HT1080 (cell line): ENCODE measurements at regions not wholly inside any gene's neighbourhood (a gene's known extent, or its start where the extent isn't known, plus 50 kb on each side); places are given as distances from the start of the nearest gene placed in this dataset.
"Not testable (repeated sequence)": the region's sequence is repeated elsewhere in the genome, so short reads cannot be mapped to it uniquely, and the experiment has no call there.

Experiments
- DNase-seq: peaks from one replicate; pipeline ENCODE4 v3.0.0-alpha.2; 2015; ENCODE audit warnings: low read depth

DNA sequence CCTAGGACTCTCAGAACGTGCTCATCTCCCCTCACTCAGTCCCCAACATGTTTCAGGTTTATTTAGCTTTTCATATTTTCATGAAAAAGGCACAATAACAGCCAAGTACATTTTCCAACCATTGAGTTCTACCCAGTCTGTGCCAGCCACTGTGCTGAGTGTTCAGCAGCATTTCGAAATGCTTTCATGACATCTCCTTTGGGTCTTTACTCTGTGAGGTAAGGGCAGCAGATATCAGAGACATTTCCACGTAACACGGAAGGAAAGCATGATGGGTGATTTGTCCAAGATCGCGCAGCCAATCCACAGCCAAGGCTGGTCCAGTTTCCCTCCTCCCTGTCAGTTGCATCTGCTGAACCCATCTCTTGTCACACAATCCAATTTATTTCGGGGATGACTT is 192.6 kb upstream of the IRF2BP2 start:
- not testable (repeated sequence) for DNase-seq

- DNase-seq = not testable (repeated sequence)
These were observed 191.7 kb upstream of the IRF2BP2 start for GRCh38 chr1:234801636-234802035.

- not testable (repeated sequence) for DNase-seq
These were observed 191.2 kb upstream of the IRF2BP2 start for GRCh38 chr1:234801147-234801546.

GRCh38 chr1:234800563-234800962 is 190.6 kb upstream of the IRF2BP2 start:
- DNase-seq = not testable (repeated sequence)

DNA sequence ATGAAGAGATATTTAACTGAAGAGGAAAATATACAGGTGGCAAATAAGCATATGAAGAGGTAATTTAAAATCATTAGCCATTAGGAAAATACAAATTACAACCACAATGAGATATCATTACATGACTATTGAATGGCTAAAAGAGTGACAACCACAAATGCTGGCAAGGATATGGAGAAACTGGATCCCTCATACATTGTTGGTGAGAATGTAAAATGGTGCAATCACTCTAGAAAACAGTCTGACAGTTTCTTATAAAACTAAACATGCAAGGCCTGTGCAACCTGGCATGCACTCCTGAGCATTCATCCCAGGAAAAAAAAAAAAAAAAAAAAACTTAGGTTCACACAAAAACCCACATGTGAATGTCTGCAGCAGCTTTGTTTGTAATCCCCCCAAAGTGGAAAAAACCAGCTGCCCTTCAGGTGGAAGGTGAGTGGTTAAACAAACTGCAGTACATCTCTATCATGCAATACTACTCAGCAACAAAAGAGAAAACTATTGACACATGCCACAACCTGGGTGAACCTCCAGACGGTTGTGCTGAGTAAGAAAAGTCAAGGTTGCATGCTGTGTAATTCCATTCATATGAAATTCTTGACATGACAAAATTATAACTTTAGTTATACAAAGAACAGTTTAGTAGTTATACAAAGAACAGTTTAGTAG is 189.2 kb upstream of the IRF2BP2 start:
- not testable (repeated sequence) for DNase-seq

GRCh38 chr1:234797216-234797615 is 187.2 kb upstream of the IRF2BP2 start:
- DNase-seq = not testable (repeated sequence)

DNA sequence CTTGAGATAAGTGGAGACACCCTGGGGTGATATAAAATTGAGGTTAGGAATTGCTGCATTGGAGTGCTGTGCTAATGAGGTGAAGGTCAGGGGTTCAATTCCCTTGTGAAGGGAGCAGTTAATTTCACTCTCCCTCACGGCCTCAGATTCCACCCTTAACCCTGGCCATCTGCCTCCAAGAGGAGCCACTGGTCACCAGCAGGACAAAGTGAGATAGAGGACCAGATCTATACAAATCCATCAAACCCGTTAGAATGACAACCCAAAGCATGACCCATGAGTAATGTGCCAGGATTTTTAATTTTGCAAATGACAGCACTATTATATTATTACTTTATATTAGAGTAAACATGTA is 186.4 kb upstream of the IRF2BP2 start:
- not testable (repeated sequence) for DNase-seq

DNA sequence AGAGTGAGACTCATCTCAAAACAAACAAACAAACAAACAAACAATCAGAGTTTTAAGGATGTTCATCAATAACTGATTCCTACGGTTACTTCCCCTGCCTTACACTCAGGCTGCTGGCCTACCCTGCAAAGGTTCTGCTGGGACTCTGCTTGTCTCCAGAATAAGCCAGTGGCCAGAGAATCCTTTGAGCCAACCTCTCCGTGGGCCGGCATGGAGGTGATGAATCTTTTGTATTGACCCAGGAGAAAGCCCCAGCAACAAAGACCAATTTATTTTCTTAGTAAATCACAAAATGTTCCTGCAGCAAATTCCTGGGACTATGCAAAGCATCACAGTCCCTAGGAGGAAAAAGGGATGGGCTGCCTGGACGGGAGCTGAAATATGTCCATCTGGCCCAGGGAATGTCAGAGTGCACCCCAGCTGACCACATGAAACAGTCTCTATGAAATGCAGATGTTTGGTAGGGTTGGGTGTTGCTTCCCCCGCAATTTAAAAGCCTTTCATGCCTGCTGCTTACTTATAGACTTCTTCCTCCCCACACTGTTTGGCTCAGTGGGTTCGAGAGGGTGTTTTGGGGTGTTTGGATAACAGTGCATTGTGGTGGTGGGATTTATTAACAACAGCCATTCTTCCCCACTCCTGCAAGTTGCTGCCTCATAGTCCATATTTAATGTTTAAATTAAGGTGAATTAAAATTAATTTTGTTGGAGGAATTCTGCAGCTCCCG is 185.9 kb upstream of the IRF2BP2 start:
- not testable (repeated sequence) for DNase-seq

DNA sequence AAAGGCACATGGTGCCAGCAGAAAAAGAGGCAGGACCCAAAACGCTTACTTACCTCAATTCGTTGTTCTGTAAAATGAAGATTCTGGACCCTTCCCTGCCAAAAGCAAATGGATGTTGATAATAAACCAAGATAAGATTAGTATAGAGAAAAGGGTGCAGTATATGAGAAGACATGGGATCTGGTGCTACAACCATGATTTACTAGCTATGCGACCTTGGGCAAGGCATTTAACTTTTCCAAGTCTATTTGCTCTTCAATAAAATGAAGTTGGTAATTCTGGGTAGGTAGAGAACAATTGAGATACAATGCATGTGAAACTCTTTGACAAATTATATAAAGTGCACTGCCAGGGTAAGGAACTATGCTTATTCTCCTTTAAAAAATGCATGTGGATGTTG is 185.0 kb upstream of the IRF2BP2 start:
- not testable (repeated sequence) for DNase-seq

DNA sequence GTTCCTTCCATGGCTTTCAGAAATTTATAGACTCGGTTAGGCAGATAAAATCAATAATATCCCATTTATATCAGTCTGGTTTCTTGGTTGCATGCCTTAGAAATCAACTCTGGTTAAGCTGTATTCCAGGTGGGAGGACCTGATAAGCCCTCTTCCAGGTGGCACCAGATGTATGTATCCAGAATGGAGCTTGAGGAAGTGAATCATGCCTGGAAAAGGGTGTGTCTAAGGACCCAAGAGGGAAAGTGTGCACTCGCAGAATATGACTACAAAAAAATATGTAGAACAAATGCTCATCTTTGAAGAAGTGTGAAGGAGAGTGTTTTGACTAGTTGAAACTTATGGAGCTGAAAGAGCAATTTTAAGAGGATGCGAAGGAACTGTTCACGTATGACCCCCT is 184.5 kb upstream of the IRF2BP2 start:
- not testable (repeated sequence) for DNase-seq

DNA sequence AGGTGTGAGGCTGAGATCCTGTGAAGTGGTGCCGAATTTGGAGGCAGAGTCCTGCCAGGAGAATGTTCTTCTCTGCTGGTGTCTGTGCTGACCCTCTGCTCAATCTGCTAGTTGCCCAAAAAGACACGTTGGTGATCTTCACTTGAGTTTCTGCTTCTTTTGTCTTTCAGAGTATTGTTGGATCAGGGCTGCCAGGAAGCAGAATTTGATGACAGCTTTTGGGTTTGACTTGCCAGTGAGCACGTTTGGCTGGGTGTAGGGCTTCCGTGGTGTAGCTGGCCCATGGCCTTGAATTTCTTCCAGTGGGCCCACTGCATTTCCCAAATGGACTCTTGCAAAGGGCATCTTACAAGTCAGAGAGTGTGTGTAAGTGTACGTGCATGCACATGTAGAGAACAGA is 183.9 kb upstream of the IRF2BP2 start:
- not testable (repeated sequence) for DNase-seq

DNA sequence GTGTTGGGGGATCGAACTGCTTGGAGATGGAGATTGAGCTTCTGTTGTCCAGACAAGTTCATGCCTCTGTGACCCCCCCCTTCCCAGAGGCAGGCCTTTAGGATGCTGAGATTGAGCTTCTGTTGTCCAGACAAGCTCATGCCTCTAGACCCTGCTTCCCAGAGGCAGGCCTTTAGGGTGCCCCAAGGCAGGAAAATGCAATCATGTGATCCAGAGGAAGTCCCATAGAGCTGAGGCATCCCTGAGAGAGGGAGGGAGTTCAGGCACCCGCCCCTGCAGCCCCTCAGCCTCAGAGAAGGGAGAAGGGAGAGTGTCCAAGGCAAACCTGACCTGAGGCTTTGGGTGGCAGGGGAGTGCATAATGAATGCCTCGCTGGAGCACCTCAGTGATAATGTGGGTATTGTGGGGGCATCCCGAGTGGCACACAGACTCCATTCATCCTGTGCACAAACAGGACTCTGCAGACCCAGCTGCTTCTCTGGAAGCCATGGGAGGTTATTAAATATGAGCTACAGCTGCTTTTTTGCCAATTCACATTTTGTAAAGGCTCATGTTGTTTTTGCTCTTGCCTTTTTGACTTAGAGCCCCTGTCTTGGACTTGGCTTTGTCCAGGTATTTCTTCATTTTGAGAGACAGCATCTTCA is 182.4 kb upstream of the IRF2BP2 start:
- DNase-seq = not testable (repeated sequence)

- DNase-seq = not testable (repeated sequence)
These were observed 181.6 kb upstream of the IRF2BP2 start for GRCh38 chr1:234791615-234792014.

- not testable (repeated sequence) for DNase-seq
These were observed 180.4 kb upstream of the IRF2BP2 start for GRCh38 chr1:234790333-234790732.

- DNase-seq = not testable (repeated sequence)
These were observed 177.1 kb upstream of the IRF2BP2 start for GRCh38 chr1:234787011-234787584.

DNA sequence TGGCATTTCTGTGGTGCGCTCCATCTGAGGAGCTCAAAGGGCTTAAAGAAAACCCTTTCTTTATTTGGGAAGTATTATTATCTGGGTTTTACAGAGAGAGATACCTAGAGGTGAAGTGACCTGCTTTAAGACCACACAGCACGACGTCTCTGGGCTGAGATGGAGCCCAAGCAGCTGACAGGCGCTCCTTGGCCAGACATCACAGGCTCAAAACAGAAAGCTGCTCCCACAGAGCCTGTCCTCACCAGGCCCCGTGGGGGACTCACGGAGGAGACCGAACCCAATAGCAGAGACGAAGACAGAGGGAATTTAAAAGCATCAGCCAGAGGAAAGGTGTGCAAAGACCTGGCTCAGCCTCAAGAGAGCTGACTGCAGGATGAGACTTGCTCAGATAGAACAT is 175.9 kb upstream of the IRF2BP2 start:
- DNase-seq = not testable (repeated sequence)

GRCh38 chr1:234785471-234785919 is 175.5 kb upstream of the IRF2BP2 start:
- DNase-seq = peak; percentile 23

DNA sequence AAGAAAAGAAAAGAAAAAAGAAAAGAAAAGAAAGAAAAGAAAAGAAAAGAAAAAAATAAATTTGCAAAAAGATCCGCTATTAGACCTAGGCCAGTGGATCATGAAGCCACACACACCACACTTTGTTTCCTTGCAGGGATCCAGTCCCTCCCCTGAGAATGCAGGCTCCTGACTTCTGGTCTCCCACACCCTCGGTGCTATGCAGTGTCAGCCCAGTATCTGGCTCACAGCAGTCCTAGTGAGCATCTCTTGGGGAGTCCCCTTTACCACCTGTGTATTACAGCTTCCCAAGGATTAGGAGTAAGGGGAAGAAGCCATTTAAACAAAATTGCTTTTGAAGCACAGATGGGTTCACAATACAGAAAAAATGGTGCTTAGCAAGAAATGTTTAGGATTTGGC is 174.1 kb upstream of the IRF2BP2 start:
- DNase-seq = not testable (repeated sequence)

GRCh38 chr1:234782791-234783190 is 172.8 kb upstream of the IRF2BP2 start:
- no peak for DNase-seq

GRCh38 chr1:234782105-234782751 is 172.2 kb upstream of the IRF2BP2 start:
- no peak for DNase-seq
